ENCODE measurements at regions not wholly inside any gene's neighbourhood (a gene's known extent, or its start where the extent isn't known, plus 50 kb on each side); places are given as distances from the start of the nearest gene placed in this dataset.

DNA sequence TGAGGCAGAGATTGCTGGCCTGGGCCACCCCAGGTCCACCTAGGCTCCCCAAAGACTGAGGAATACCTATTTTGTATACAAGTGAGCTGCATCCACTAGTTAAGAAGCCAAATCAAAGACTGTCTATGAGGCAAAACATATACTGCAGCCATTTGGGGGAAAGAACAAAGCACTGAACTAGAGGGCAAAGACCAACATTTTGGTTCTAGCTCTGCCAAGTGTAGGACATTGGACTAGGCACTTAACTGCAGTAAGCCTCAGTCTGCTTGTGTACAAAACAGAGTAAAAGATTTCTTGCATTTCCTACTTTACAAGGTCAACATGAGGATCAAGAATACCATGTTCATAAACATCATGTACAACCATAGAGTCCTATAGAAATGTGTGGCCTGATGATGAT lies 94.8 kb upstream of the CYP1B1 start:
- DNase-seq = no peak

- DNase-seq = no peak
Measured at GRCh38 chr2:38170067-38170466, 94.1 kb upstream of the CYP1B1 start.

- peak in 1 of 5 experiments; percentile 22 for DNase-seq
Measured at GRCh38 chr2:38168710-38169480, 92.9 kb upstream of the CYP1B1 start.

GRCh38 chr2:38167968-38168350 lies 92.0 kb upstream of the CYP1B1 start:
- DNase-seq = no peak

DNA sequence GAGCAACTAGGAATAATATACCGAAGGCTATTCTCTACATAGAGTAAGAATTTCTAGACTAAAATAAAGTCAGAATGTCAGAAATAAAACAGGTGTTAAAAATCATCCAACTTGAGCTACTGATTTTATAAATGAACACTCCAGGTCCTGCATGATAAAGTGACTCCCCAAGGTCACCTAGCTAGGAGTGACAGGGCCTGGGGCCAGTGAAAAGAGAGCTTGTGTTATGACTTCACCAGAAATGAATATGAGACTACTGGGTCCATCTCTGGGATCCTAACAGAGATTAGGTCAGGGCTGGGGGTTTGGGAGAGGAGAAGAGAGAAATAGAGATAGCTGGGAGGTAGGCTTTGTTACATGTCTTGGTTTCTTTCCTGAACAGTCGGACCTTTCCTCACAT lies 89.7 kb upstream of the CYP1B1 start:
- DNase-seq = no peak

DNA sequence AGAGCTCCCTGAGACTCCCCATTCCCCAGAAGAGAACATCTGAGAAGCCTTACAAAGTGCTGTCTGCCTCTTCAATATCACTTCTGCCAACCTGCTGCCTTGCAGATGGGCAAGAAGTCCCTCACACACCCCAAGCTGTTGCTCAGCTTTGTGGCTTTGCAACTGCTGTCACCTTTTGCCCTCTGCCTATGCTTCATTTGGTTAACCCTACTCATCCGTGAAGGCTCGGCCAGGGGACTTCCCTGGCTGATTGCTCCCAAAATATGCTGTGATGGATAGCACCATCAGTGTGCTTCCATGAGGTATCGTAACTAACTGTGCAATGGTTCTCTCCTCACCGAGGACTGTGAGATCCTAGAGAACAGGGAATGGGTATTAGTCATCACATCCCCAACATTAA lies 88.9 kb upstream of the CYP1B1 start:
- no peak for DNase-seq

GRCh38 chr2:38163579-38163978 lies 87.6 kb upstream of the CYP1B1 start:
- no peak for DNase-seq

GRCh38 chr2:38163006-38163405 lies 87.1 kb upstream of the CYP1B1 start:
- no peak for DNase-seq

DNA sequence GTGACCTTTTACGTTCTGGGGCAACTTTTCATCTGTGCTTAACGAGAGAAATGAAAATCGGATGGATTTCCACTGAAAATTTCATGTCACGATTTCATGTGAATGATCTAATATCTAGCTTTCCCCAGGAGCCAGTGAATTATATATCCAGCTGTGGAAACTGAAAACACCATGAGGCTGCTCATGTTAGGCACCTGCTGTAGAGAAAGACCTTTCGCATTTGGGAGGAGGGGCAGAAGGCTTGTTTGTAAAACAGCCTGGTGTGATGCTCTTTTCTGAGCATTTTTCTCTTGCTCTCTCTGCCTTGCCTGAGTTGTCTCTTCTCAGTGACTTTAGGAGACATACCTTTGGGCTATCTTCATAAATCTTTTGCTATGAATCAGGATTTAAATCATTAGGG lies 84.6 kb upstream of the CYP1B1 start:
- no peak for DNase-seq

GRCh38 chr2:38159597-38159996 lies 83.6 kb upstream of the CYP1B1 start:
- no peak for DNase-seq

GRCh38 chr2:38159191-38159590 lies 83.2 kb upstream of the CYP1B1 start:
- no peak for DNase-seq

DNA sequence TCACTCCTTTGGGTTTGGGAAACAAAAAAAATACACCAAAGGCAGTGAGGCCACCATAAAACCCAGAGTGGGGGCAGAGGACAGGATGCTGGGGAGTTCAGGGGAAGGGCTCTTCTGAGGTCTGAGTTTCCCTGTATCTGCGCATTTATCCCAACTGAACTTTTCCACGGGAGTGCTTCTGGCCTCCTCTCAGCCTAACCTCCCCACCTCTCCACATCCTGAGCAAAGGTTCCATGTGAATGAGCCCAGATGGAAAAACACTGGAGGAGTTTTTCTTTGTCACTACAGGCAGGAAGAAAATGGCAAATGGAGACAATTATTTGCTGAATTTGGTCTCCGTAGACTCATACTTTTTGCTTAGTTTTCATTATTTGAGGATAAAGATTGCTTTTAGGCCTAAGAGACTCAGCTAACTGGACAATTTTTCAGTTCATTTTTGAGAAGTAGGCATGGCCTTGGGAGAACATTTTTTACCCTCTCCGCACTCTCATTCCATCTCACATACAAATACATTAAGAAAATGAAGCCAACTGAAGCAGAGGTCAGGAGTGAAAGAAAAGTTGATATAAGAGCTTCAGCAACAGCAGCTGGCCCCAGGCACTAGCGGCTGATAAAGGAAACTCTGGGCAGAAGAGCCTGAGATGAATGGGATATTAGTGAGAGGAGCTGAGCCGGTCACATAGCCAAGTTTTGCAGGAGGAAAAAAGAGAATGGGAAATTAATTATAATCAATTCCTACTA lies 82.6 kb upstream of the CYP1B1 start:
- DNase-seq = no peak

- DNase-seq = no peak
Measured at GRCh38 chr2:38156436-38156835, 80.5 kb upstream of the CYP1B1 start.

GRCh38 chr2:38155015-38155414 lies 79.1 kb upstream of the CYP1B1 start:
- DNase-seq = no peak

DNA sequence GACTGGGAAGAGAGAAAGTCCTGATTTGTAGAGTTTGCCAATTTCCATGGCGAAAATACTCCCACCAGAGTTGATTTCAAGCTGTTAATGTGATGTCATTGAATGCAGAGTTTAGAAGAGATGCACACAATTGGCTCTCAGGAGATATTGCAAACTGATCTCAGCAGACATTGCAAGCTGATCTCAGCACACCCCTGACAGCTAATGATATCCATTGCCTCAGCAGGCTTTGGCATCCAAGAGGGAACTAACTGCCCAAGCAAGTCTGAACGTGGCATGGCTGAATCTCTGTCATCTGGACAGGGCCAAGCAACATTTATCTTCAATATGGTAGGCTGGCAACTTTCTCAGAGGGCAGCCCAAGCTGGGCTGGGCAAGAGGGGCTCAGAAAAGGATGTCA lies 78.4 kb upstream of the CYP1B1 start:
- DNase-seq = no peak

DNA sequence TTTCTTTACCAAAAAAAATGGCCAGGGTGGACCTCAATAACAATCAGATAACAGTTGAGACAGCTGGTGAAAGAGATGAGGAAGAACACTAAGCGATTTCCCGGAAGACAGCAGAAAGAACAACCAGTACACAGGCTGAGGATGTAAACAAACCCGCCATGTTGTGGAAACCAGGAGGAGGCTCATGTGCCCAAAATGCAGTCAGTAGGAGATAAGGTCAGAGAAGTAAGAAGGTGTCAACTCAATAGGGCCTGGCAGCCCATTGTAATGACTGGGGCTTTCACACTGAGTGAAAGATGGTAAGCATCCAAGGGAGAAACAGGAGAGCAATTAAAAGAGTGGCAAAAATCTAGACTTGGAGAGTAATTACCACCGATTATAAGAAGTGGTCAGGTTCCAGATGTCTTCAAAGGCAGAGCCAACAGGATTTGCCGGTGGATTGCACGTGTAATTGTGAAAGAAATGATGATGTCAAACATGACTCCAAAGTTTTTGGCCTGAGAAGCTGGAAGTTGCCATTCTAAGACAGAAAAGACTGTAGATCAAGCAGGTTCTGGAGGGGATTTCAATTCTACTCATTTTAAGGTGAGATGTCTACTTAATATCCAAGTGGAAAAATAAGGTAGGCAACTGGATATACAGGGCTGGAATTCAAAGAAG lies 77.7 kb upstream of the CYP1B1 start:
- DNase-seq = no peak

GRCh38 chr2:38152913-38153312 lies 77.0 kb upstream of the CYP1B1 start:
- DNase-seq = no peak

DNA sequence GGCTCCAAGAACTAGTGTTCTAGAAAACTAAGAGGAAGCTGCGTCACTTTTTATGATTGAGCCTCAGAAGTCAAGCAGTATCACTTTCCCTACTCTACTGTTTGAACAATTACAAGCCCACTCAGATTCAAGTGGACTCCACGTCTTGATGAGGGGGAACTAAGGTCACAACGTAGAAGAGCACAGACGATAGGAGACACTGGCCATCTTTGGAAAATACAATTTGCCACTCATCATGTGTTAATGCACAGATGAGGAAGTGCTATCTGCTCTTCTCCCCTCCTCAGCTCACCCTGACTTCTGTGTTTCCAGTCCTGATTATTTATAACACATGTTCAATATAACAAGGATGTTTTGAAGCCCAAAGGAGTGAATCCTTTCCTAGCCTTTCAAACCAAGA lies 76.1 kb upstream of the CYP1B1 start:
- no peak for DNase-seq

DNA sequence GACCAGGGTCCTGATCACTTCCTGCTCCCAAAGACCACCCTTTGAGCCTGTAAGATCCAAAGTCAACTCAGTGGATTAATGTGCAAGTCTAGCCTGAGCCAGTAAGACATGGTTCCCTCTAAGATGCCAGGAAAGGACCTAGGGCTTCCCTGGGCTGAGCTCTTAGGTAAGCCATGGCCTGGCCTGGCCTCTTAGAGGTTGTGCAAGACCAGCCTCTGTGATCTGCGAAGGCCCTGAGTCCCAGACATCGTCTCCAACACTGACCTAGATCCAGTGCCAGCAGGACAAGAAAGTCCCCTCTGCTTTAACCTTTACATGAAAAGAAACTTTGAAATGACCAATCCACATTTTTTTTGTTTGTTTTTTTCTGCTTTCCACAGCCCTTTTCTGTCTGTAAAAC lies 73.6 kb upstream of the CYP1B1 start:
- DNase-seq = no peak

DNA sequence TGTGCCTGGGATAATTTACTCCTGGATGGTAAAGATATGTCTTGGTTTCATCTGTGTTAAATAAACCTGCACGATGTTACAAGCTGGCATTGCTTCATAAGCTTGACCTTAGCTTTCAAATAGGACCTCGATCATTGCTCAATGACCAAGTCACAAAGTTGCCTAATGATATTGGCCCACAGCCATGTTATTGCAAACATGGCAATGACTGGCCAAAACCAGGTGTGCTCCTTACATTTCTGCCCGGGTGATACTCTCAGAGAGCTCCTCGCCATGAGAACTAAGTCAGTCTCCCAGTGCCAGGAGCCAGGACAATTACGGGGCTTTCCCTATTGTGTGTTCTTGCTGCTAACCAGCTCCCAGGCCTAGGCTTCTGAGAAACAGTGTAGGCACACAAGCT lies 72.5 kb upstream of the CYP1B1 start:
- no peak for DNase-seq

DNA sequence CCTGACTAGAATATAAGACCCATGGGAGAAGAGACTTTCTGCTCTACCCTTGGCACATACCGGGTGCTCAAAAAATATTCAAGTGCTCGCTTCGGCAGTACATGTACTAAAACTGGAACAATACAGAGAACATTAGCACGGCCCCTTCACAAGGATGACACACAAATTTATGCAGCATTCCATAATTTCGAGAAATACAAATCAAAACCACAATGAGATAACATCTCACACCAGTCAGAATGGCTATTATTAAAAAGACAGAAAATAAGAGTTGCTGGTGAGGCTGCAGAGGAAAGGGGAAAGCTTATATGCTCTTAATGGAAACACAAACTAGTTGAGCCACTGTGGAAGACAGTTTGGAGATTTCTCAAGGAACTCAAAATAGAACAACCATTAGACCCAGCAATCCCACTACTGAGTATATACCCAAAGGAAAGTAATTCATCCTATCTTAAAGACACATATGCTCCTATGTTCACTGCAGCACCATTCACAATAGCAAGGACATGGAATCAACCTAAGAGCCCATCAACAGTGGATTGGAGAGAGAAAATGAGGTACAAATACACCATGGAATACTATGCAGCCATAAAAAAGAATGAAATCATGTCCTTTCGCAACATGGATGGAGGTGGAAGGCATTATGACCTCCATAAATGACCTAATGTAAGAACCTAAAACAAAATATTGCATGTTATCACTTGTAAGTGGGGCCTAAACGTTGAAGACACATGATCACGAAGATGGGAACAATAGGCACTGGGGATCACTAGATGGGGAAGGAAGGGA lies 71.6 kb upstream of the CYP1B1 start:
- no peak for DNase-seq

GRCh38 chr2:38146907-38147307 lies 71.0 kb upstream of the CYP1B1 start:
- no peak for DNase-seq

- no peak for DNase-seq
Measured at GRCh38 chr2:38146275-38146906, 70.4 kb upstream of the CYP1B1 start.
